Tibial nerve (tissue), 4 donors: ENCODE measurements at regions not wholly inside any gene's neighbourhood (a gene's known extent, or its start where the extent isn't known, plus 50 kb on each side); places are given as distances from the start of the nearest gene placed in this dataset.

Experiments
- DNase-seq, 2 donors: peaks; one replicate each; pipeline ENCODE4 v3.0.0-alpha.2; 2019; ENCODE audit warnings: low spot score in 2 of 2
- H3K27ac ChIP-seq, 4 donors: fragments of 200-600 bp; sonication (generic) in 3 of 4; one replicate each; pipeline ENCODE4 v1.5.1; 2017 to 2019; ENCODE audit warnings: mild to moderate bottlenecking in 1 of 4
- H3K27me3 ChIP-seq, 2 donors: fragments of 200-600 bp; sonication (generic) in 1 of 2; one replicate each; pipeline versions ENCODE4 v1.5.1 to v1.6.0; 2017 to 2019
- H3K36me3 ChIP-seq, 3 donors: fragments of 200-600 bp; sonication (generic); one replicate each; pipeline ENCODE4 v1.5.1; 2018 to 2019
- H3K4me1 ChIP-seq, 4 donors: fragments of 200-600 bp; sonication (generic) in 3 of 4; one replicate each; pipeline ENCODE4 v1.5.1; 2017 to 2019
- H3K4me3 ChIP-seq, 4 donors: fragments of 200-600 bp; sonication (generic) in 3 of 4; one replicate each; pipeline ENCODE4 v1.5.1; 2017 to 2019; ENCODE audit warnings: mild to moderate bottlenecking in 1 of 4, moderate library complexity in 1 of 4
- H3K9me3 ChIP-seq, 4 donors: fragments of 200-600 bp; sonication (generic) in 3 of 4; one replicate each; pipeline ENCODE4 v1.5.1; 2017 to 2019
- CTCF ChIP-seq, 5 experiments: fragments of 200-600 bp in 3 of 5; fragments of 450-650 bp in 2 of 5; sonication (generic) in 3 of 5; IDR thresholded peaks; one replicate each; pipeline ENCODE4 v1.5.1; 2016 to 2019; ENCODE audit warnings: antibody characterized with exemption in 5 of 5, mild to moderate bottlenecking in 3 of 5, moderate library complexity in 2 of 5
- EP300 ChIP-seq, 2 donors: sonication (generic); formaldehyde crosslinking; IDR thresholded peaks; one replicate each; pipeline ENCODE4 v1.6.1; 2017; ENCODE audit warnings: antibody characterized with exemption in 2 of 2, mild to moderate bottlenecking in 1 of 2
- POLR2A ChIP-seq, 2 donors: fragments of 450-650 bp; IDR thresholded peaks; one replicate each; pipeline ENCODE4 v1.6.1; 2017; ENCODE audit warnings: antibody characterized with exemption in 2 of 2, mild to moderate bottlenecking in 2 of 2, moderate library complexity in 2 of 2
- WGBS, 2 donors: methylation state at CpG; one replicate each; pipeline ENCODE4 v1.1.5; 2018; 5-methylcytosine and 5-hydroxymethylcytosine counted together

- H3K27ac ChIP-seq: peak overlapping the region in 1 of 4 donors; percentile 75
- 91 to 93% methylated on average over 3 of the region's 3 CpGs for WGBS, 2 donors
- peaks cover 0 to 58% (median 33%) of the 10 kb centered on the region in 4 donors for H3K4me1 ChIP-seq
Measured at GRCh38 chr9:89998633-89999032, 393.8 kb downstream of the GADD45G start.

GRCh38 chr9:89999176-89999533 is 394.3 kb downstream of the GADD45G start:
- no peak for DNase-seq
- Histone ChIP-seq H3K36me3 (no peaks in the 10 kb centered on the region), H3K9me3 (peaks cover 0 to 6% (median 0%) of the 10 kb centered on the region in 4 donors), H3K27me3 (no peaks in the 10 kb centered on the region), H3K27ac (peak overlapping the region; percentile 33 to 75 (median 68)), H3K4me1 (peaks cover 0 to 58% (median 34%) of the 10 kb centered on the region in 4 donors), H3K4me3 (no peak overlapping the region)
- 84 to 95% methylated on average over 3 of the region's 3 CpGs for WGBS, 2 donors
- TF ChIP-seq POLR2A (IDR thresholded peaks at IDR 0.05) (no peak), CTCF (IDR thresholded peaks at IDR 0.05) (no peak), EP300 (IDR thresholded peaks at IDR 0.05) (no peak)

More at GRCh38 chr9:89998633-89999032, 393.8 kb downstream of the GADD45G start:
- Histone ChIP-seq H3K4me3 (no peak overlapping the region), H3K9me3 (peaks cover 0 to 6% (median 0%) of the 10 kb centered on the region in 4 donors), H3K36me3 (no peaks in the 10 kb centered on the region), H3K27me3 (no peaks in the 10 kb centered on the region)
- TF ChIP-seq CTCF (IDR thresholded peaks at IDR 0.05): no peak
- TF ChIP-seq EP300 (IDR thresholded peaks at IDR 0.05): no peak
- no peak for TF ChIP-seq POLR2A (IDR thresholded peaks at IDR 0.05)
- no peak for DNase-seq

GRCh38 chr9:89999534-90000370 is 394.9 kb downstream of the GADD45G start:
- peak overlapping the region; percentile 33 to 75 (median 68) for H3K27ac ChIP-seq
- H3K9me3 ChIP-seq: peaks cover 0 to 6% (median 0%) of the 10 kb centered on the region in 4 donors
- DNase-seq: no peak
- peak overlapping the region; percentile 7 to 30 (median 23) for H3K4me3 ChIP-seq
- WGBS, 2 donors: 9 to 22% methylated on average over 12 of the region's 12 CpGs
- no peaks in the 10 kb centered on the region for H3K36me3 ChIP-seq
- H3K27me3 ChIP-seq: no peaks in the 10 kb centered on the region
- no peak for TF ChIP-seq POLR2A (IDR thresholded peaks at IDR 0.05)
- no peak for TF ChIP-seq CTCF (IDR thresholded peaks at IDR 0.05)
- peak in 1 of 2 donors; percentile 35 for TF ChIP-seq EP300 (IDR thresholded peaks at IDR 0.05)
- peaks cover 0 to 53% (median 30%) of the 10 kb centered on the region in 4 donors for H3K4me1 ChIP-seq

- no peak for DNase-seq
- H3K4me3 ChIP-seq: no peak overlapping the region
- WGBS, 2 donors: 68 to 78% methylated on average over 7 of the region's 7 CpGs
- H3K9me3 ChIP-seq: peaks cover 0 to 6% (median 0%) of the 10 kb centered on the region in 4 donors
- no peaks in the 10 kb centered on the region for H3K27me3 ChIP-seq
- peaks cover 0 to 50% (median 29%) of the 10 kb centered on the region in 4 donors for H3K4me1 ChIP-seq
- TF ChIP-seq EP300 (IDR thresholded peaks at IDR 0.05): peak in 1 of 2 donors; percentile 9
- TF ChIP-seq POLR2A (IDR thresholded peaks at IDR 0.05): no peak
- H3K36me3 ChIP-seq: no peaks in the 10 kb centered on the region
- peak overlapping the region in 1 of 4 donors; percentile 75 for H3K27ac ChIP-seq
Measured at GRCh38 chr9:90000925-90001324, 396.1 kb downstream of the GADD45G start.

DNA sequence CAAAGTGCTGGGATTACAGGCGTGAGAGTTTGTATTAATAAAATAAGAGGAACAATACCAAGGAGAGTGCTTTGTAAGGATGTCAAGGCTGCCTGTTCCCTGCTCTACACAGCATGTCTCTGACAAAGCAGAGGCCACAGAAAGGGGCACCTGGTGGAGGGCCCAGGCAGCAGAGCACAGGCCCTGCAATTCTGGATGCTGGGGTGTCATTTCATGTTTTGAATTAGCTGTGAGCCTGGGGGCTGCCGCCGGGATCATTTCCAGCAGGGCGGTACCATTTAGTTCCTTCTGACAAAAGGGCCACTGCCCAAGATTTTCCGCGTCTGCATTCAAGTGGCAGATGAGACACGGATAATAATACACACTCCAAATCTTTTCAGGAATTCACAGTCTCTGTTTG is 396.9 kb downstream of the GADD45G start:
- Histone ChIP-seq H3K27ac (no peak overlapping the region), H3K4me1 (peaks cover 0 to 50% (median 29%) of the 10 kb centered on the region in 4 donors), H3K27me3 (no peaks in the 10 kb centered on the region), H3K9me3 (no peaks in the 10 kb centered on the region), H3K36me3 (no peaks in the 10 kb centered on the region), H3K4me3 (no peak overlapping the region)
- no peak for TF ChIP-seq POLR2A (IDR thresholded peaks at IDR 0.05)
- no peak for TF ChIP-seq EP300 (IDR thresholded peaks at IDR 0.05)
- TF ChIP-seq CTCF (IDR thresholded peaks at IDR 0.05): no peak
- DNase-seq: no peak
- 60 to 71% methylated on average over 7 of the region's 7 CpGs for WGBS, 2 donors
